Endothelial cell of umbilical vein (primary cell): ENCODE measurements at regions not wholly inside any gene's neighbourhood (a gene's known extent, or its start where the extent isn't known, plus 50 kb on each side); places are given as distances from the start of the nearest gene placed in this dataset.

ENCODE experiments used
- BruUV-seq: library from RNA; stranded (reverse); fragments of 400-500 nt; replicated peaks from 2 replicates; lab custom pipeline; 2021; lab: Mats Ljungman, UMichigan
- CTCF ChIA-PET: fragments of 300-600, 350-600 bp; sonication (Branson Sonifier 250); formaldehyde crosslinking; loops from one replicate; lab custom pipeline; 2021; ENCODE audit warnings: antibody characterized with exemption, inconsistent platforms; lab: Charles Lee
- POLR2A ChIA-PET: fragments of 300-600, 350-600 bp; sonication (Branson Sonifier 250); formaldehyde crosslinking; loops from one replicate; lab custom pipeline; 2021; ENCODE audit warnings: antibody characterized with exemption, inconsistent platforms; lab: Charles Lee
- DNase-seq: peaks from one replicate; pipeline ENCODE4 v3.0.0-alpha.2; 2011; ENCODE audit warnings: low read depth, low spot score
- FAIRE-seq: peaks from 2 replicates; lab custom pipeline; 2011; peaks lifted over from hg19 to GRCh38; lab: Jason Lieb, UNC
- H2AFZ ChIP-seq: 2 replicates; pipeline ENCODE4 v1.6.0; 2012; ENCODE audit warnings: low read depth, low read length, control low read depth, inconsistent platforms
- H3K27ac ChIP-seq: 2 replicates; pipeline ENCODE4 v1.5.1; 2011; ENCODE audit warnings: low read depth, mild to moderate bottlenecking, control low read depth, low read length, moderate library complexity; ENCODE audit not compliant: insufficient read depth
- H3K27me3 ChIP-seq, 2 experiments: 2 replicates each; pipeline versions ENCODE4 v1.6.0 to v1.6.1; 2011; ENCODE audit warnings: low read length in 2 of 2, mixed read lengths in 1 of 2; ENCODE audit not compliant: control insufficient read depth in 2 of 2, insufficient read depth in 2 of 2
- H3K36me3 ChIP-seq, 2 experiments: 2 replicates in 1 of 2; 3 replicates in 1 of 2; pipeline ENCODE4 v1.5.1; 2011; ENCODE audit warnings: low read length in 2 of 2, mild to moderate bottlenecking in 1 of 2, moderate library complexity in 1 of 2; ENCODE audit not compliant: control insufficient read depth in 2 of 2, insufficient read depth in 2 of 2; ENCODE audit errors: extremely low read depth in 1 of 2
- H3K4me1 ChIP-seq: 3 replicates; pipeline ENCODE4 v1.5.1; 2011; ENCODE audit warnings: mild to moderate bottlenecking, low read length; ENCODE audit not compliant: control insufficient read depth, insufficient read depth; ENCODE audit errors: extremely low read depth
- H3K4me2 ChIP-seq: 2 replicates; pipeline ENCODE4 v1.6.1; 2011; ENCODE audit warnings: low read length, control low read depth, mixed read lengths; ENCODE audit not compliant: insufficient read depth
- H3K4me3 ChIP-seq, 3 experiments: fragments of 200-600 bp in 1 of 3; sonication (generic), shearing (Covaris generic) in 1 of 3; replicated peaks in 1 of 3; 2 replicates each; pipeline ENCODE4 v1.5.1; 2011 to 2016; ENCODE audit warnings: control low read depth in 3 of 3, low read length in 3 of 3, mild to moderate bottlenecking in 2 of 3, inconsistent platforms in 1 of 3, low read depth in 1 of 3, moderate library complexity in 1 of 3; ENCODE audit not compliant: insufficient read depth in 1 of 3
- H3K79me2 ChIP-seq: 2 replicates; pipeline ENCODE4 v1.6.0; 2012; ENCODE audit warnings: low read length, inconsistent platforms; ENCODE audit not compliant: control insufficient read depth, insufficient read depth
- H3K9ac ChIP-seq: replicated peaks from 2 replicates; pipeline ENCODE3; 2011; ENCODE audit warnings: low read length, control low read depth; ENCODE audit not compliant: insufficient read depth; ENCODE audit errors: extremely low read depth
- H3K9me1 ChIP-seq: replicated peaks from 3 replicates; pipeline ENCODE4 v1.6.0; 2011; ENCODE audit warnings: mild to moderate bottlenecking, low read length; ENCODE audit not compliant: control insufficient read depth, insufficient read depth; ENCODE audit errors: extremely low read depth
- H3K9me3 ChIP-seq: replicated peaks from 2 replicates; pipeline ENCODE4 v1.5.1; 2012; ENCODE audit warnings: low read length, inconsistent platforms; ENCODE audit not compliant: control insufficient read depth, insufficient read depth
- H4K20me1 ChIP-seq: replicated peaks from 2 replicates; pipeline ENCODE3; 2011; ENCODE audit warnings: mild to moderate bottlenecking, low read length; ENCODE audit not compliant: control insufficient read depth, insufficient read depth; ENCODE audit errors: extremely low read depth
- CTCF ChIP-seq, 2 donors: IDR thresholded peaks; 1 replicate in 1 of 2; 2 replicates in 1 of 2; pipeline ENCODE4 v1.5.1; 2011; ENCODE audit warnings: low read length in 2 of 2, mild to moderate bottlenecking in 2 of 2, moderate library complexity in 2 of 2, control low read depth in 1 of 2, inconsistent platforms in 1 of 2, low read depth in 1 of 2; ENCODE audit not compliant: insufficient read depth in 1 of 2; ENCODE audit errors: extremely low read depth in 1 of 2
- EZH2 ChIP-seq: IDR thresholded peaks from 2 replicates; pipeline ENCODE4 v1.6.1; 2012; ENCODE audit warnings: borderline replicate concordance, low read depth, mild to moderate bottlenecking, moderate library complexity, low read length, inconsistent platforms; ENCODE audit not compliant: severe bottlenecking
- FOS ChIP-seq: IDR thresholded peaks from 2 replicates; pipeline ENCODE4 v1.6.1; 2011; ENCODE audit warnings: mild to moderate bottlenecking, low read length, moderate library complexity, borderline replicate concordance; ENCODE audit not compliant: insufficient read depth
- GATA2 ChIP-seq: IDR thresholded peaks from 2 replicates; pipeline ENCODE4 v1.7.0; 2011; ENCODE audit warnings: low read depth, mild to moderate bottlenecking, moderate library complexity, mixed read lengths, low read length; ENCODE audit not compliant: insufficient read length, insufficient read depth
- JUN ChIP-seq: IDR thresholded peaks from 2 replicates; pipeline ENCODE4 v1.6.1; 2011; ENCODE audit warnings: borderline replicate concordance, low read depth; ENCODE audit not compliant: insufficient read length, insufficient read depth
- MAX ChIP-seq: IDR thresholded peaks from 2 replicates; pipeline ENCODE4 v1.6.1; 2011; ENCODE audit not compliant: insufficient read depth, insufficient read length
- MYC ChIP-seq: IDR thresholded peaks from one replicate; pipeline ENCODE4 v1.6.1; 2011; ENCODE audit warnings: mild to moderate bottlenecking, low read depth, low read length
- POLR2A ChIP-seq: IDR thresholded peaks from 2 replicates; pipeline ENCODE4 v1.6.1; 2012; ENCODE audit warnings: low read depth, mild to moderate bottlenecking, control low read depth, low read length
- POLR2AphosphoS5 ChIP-seq: IDR thresholded peaks from 2 replicates; pipeline ENCODE4 v1.6.1; 2012; ENCODE audit warnings: low read depth, mild to moderate bottlenecking, control low read depth, low read length, moderate library complexity; ENCODE audit not compliant: insufficient read depth
- dilution Hi-C: fragments of 300-500 bp; cut with MboI; formaldehyde crosslinking; loops from one replicate; pipeline ENCODE4 v1.15.0; 2019; ENCODE audit warnings: low sequenced_read_pairs; ENCODE audit not compliant: extremely low pct_ligation_motif_present
- intact Hi-C: fragments of 100-400 bp; cut with micrococcal nuclease; formaldehyde crosslinking; loops from one replicate; pipeline ENCODE4 v1.10.0; 2022

GRCh38 chr2:66127061-66127460, 307.9 kb upstream of the MEIS1 start:
- Histone ChIP-seq H3K9me1 (no peaks in the 10 kb centered on the region), H3K9me3 (peaks cover 1% of the 10 kb centered on the region), H3K79me2 (no peaks in the 10 kb centered on the region), H4K20me1 (no peaks in the 10 kb centered on the region), H3K36me3 (no peaks in the 10 kb centered on the region), H3K4me3 (no peak overlapping the region), H3K27me3 (no peaks in the 10 kb centered on the region), H2AFZ (no peak overlapping the region), H3K9ac (no peak overlapping the region), H3K4me1 (no peaks in the 10 kb centered on the region), H3K4me2 (no peak overlapping the region), H3K27ac (no peak overlapping the region)
- dilution Hi-C loops: no loop called here
- ChIA-PET CTCF (no interaction called here), POLR2A (no interaction called here)
- FAIRE-seq (no peak), DNase-seq (no peak)
- intact Hi-C loops: no loop called here
- no TSS peak for BruUV-seq
- no peak for TF ChIP-seq FOS
- TF ChIP-seq CTCF (IDR thresholded peaks at IDR 0.05; ENCODE audit: extremely low read depth in 1 of 2, insufficient read depth in 1 of 2, low read depth in 1 of 2, low read length in 2 of 2): no peak
- no peak for TF ChIP-seq EZH2
- no peak for TF ChIP-seq MAX
- TF ChIP-seq GATA2: no peak
- no peak for TF ChIP-seq POLR2A
- no peak for TF ChIP-seq JUN
- no peak for TF ChIP-seq POLR2AphosphoS5
- TF ChIP-seq MYC: no peak
